Fibroblast of lung (primary cell): ENCODE measurements at regions not wholly inside any gene's neighbourhood (a gene's known extent, or its start where the extent isn't known, plus 50 kb on each side); places are given as distances from the start of the nearest gene placed in this dataset.

ENCODE experiments used
- DNase-seq, 2 donors: peaks; one replicate each; pipeline versions ENCODE4 v3.0.0 to v3.0.0-alpha.2; 2010; ENCODE audit warnings: low read depth in 2 of 2
- H2AFZ ChIP-seq: 2 replicates; pipeline ENCODE4 v1.5.1; 2012; ENCODE audit warnings: low read length, control low read depth, inconsistent platforms
- H3K27ac ChIP-seq: 2 replicates; pipeline ENCODE4 v1.5.1; 2011; ENCODE audit warnings: low read length, control low read depth; ENCODE audit not compliant: insufficient read depth
- H3K27me3 ChIP-seq: 2 replicates; pipeline ENCODE4 v1.5.1; 2011; ENCODE audit warnings: mild to moderate bottlenecking, low read length; ENCODE audit not compliant: control insufficient read depth, insufficient read depth
- H3K36me3 ChIP-seq: 2 replicates; pipeline ENCODE4 v1.5.1; 2011; ENCODE audit warnings: low read length; ENCODE audit not compliant: control insufficient read depth, insufficient read depth
- H3K4me1 ChIP-seq: 2 replicates; pipeline ENCODE4 v1.5.1; 2011; ENCODE audit warnings: low read length; ENCODE audit not compliant: control insufficient read depth, insufficient read depth; ENCODE audit errors: extremely low read depth
- H3K4me2 ChIP-seq: 2 replicates; pipeline ENCODE4 v1.5.1; 2011; ENCODE audit warnings: low read length, control low read depth; ENCODE audit not compliant: insufficient read depth; ENCODE audit errors: extremely low read depth
- H3K4me3 ChIP-seq, 4 experiments: fragments of 200-600 bp in 1 of 4; sonication (generic) in 1 of 4; replicated peaks in 1 of 4; 2 replicates each; pipeline ENCODE4 v1.5.1; 2011 to 2016; ENCODE audit warnings: low read length in 4 of 4, low read depth in 3 of 4, mild to moderate bottlenecking in 3 of 4, control low read depth in 2 of 4, inconsistent platforms in 1 of 4, mixed read lengths in 1 of 4; ENCODE audit not compliant: insufficient read depth in 1 of 4; ENCODE audit errors: control extremely low read depth in 1 of 4
- H3K79me2 ChIP-seq: 2 replicates; pipeline ENCODE4 v1.5.1; 2012; ENCODE audit warnings: mild to moderate bottlenecking, low read length, inconsistent platforms; ENCODE audit not compliant: control insufficient read depth, insufficient read depth
- H3K9ac ChIP-seq: 2 replicates; pipeline ENCODE4 v1.5.1; 2011; ENCODE audit warnings: mild to moderate bottlenecking, low read length, control low read depth; ENCODE audit not compliant: insufficient read depth
- H3K9me3 ChIP-seq: 2 replicates; pipeline ENCODE4 v1.5.1; 2012; ENCODE audit warnings: low read depth, low read length; ENCODE audit not compliant: control insufficient read depth, insufficient read depth
- H4K20me1 ChIP-seq: 2 replicates; pipeline ENCODE4 v1.5.1; 2011; ENCODE audit warnings: low read length; ENCODE audit not compliant: control insufficient read depth, insufficient read depth; ENCODE audit errors: extremely low read depth
- CTCF ChIP-seq, 2 donors: IDR thresholded peaks in 1 of 2; conservative IDR thresholded peaks in 1 of 2; 1 replicate in 1 of 2; 2 replicates in 1 of 2; pipeline ENCODE4 v1.5.1; 2011 to 2012; ENCODE audit warnings: low read length in 2 of 2, control low read depth in 1 of 2, inconsistent platforms in 1 of 2, low read depth in 1 of 2, mild to moderate bottlenecking in 1 of 2
- EZH2 ChIP-seq: IDR thresholded peaks from 2 replicates; pipeline ENCODE4 v1.5.1; 2012; ENCODE audit warnings: low read length, control low read depth, mild to moderate bottlenecking; ENCODE audit errors: missing control alignments

GRCh38 chr7:84492098-84493034 lies 297.8 kb upstream of the SEMA3A start:
- no peak overlapping the region for H2AFZ ChIP-seq

GRCh38 chr7:84490661-84491060 lies 296.1 kb upstream of the SEMA3A start:
- Histone ChIP-seq H3K4me3 (no peak overlapping the region), H3K27me3 (no peaks in the 10 kb centered on the region), H3K9me3 (no peaks in the 10 kb centered on the region), H3K36me3 (no peaks in the 10 kb centered on the region), H2AFZ (no peak overlapping the region), H3K79me2 (no peaks in the 10 kb centered on the region), H3K27ac (no peak overlapping the region), H3K9ac (no peak overlapping the region), H4K20me1 (no peaks in the 10 kb centered on the region), H3K4me2 (no peak overlapping the region), H3K4me1 (no peaks in the 10 kb centered on the region)
- DNase-seq = peak in 1 of 2 donors; percentile 55
- TF ChIP-seq CTCF (conservative IDR thresholded peaks at IDR 0.05 in 1 of 2, IDR thresholded peaks at IDR 0.05 in 1 of 2; ENCODE audit: low read depth in 1 of 2, low read length in 2 of 2) (no peak), EZH2 (no peak)

More at GRCh38 chr7:84492098-84493034, 297.8 kb upstream of the SEMA3A start:
- H3K9ac ChIP-seq = no peak overlapping the region
- no peak for DNase-seq
- no peak for TF ChIP-seq EZH2
- no peak for TF ChIP-seq CTCF (conservative IDR thresholded peaks at IDR 0.05 in 1 of 2, IDR thresholded peaks at IDR 0.05 in 1 of 2; ENCODE audit: low read depth in 1 of 2, low read length in 2 of 2)
- H3K4me2 ChIP-seq = no peak overlapping the region
- H3K79me2 ChIP-seq = no peaks in the 10 kb centered on the region
- H3K4me1 ChIP-seq = no peaks in the 10 kb centered on the region
- no peaks in the 10 kb centered on the region for H3K9me3 ChIP-seq
- H3K4me3 ChIP-seq = no peak overlapping the region
- no peaks in the 10 kb centered on the region for H3K36me3 ChIP-seq
- no peaks in the 10 kb centered on the region for H3K27me3 ChIP-seq
- no peak overlapping the region for H3K27ac ChIP-seq
- no peaks in the 10 kb centered on the region for H4K20me1 ChIP-seq

GRCh38 chr7:84484502-84485079 lies 290.0 kb upstream of the SEMA3A start:
- Histone ChIP-seq H2AFZ (no peak overlapping the region), H4K20me1 (no peaks in the 10 kb centered on the region), H3K9ac (no peak overlapping the region), H3K36me3 (no peaks in the 10 kb centered on the region), H3K4me3 (no peak overlapping the region), H3K9me3 (no peaks in the 10 kb centered on the region), H3K4me2 (no peak overlapping the region), H3K27me3 (no peaks in the 10 kb centered on the region), H3K79me2 (no peaks in the 10 kb centered on the region), H3K4me1 (no peaks in the 10 kb centered on the region), H3K27ac (no peak overlapping the region)
- TF ChIP-seq CTCF (conservative IDR thresholded peaks at IDR 0.05 in 1 of 2, IDR thresholded peaks at IDR 0.05 in 1 of 2; ENCODE audit: low read depth in 1 of 2, low read length in 2 of 2) = no peak
- no peak for TF ChIP-seq EZH2
- peak in 1 of 2 donors; percentile 16 for DNase-seq
